ENCODE measurements at regions not wholly inside any gene's neighbourhood (a gene's known extent, or its start where the extent isn't known, plus 50 kb on each side); places are given as distances from the start of the nearest gene placed in this dataset.
A peak's percentile ranks its signal among the peaks of the same experiment; 100 is the strongest.

DNA sequence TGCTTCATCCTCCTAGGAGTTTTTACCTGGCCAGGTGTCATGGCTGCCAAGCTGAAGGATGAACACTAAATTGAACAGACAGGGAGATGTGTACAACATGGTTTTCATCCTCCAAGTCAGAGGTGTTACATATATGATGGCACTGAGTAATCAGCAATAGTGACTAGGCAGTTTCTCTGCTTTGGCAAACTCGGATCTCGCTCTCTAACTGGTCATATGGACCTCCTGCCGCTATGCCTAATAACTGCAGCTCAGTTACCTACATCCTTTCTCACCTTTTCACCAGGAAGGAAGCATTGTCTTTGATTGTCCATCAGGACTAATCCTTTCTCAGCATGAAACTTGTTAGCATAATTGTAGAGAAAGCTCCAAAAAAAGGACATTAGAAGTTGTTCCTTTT, 175.9 kb upstream of the PLSCR5 start:
- H3K9me2 ChIP-seq (ENCODE audit: insufficient read depth), result no peaks in the 10 kb centered on the region; the same call in 1 of the 2 replicates
- no peaks in the 10 kb centered on the region for H3K36me3 ChIP-seq (ENCODE audit: low read depth)
- TF ChIP-seq EZH2phosphoT487 (IDR thresholded peaks at IDR 0.05; ENCODE audit: insufficient read depth, low read depth) (no peak), EZH2 (IDR thresholded peaks at IDR 0.05; ENCODE audit: insufficient read depth, poor library complexity, severe bottlenecking) (no peak)
- WGBS, 2 experiments (ENCODE audit: low coverage in 1 of 2, low lambda C conversion rate in 2 of 2, missing lambda C conversion rate in 2 of 2), result 73 to 78% methylated on average over 3 of the region's 3 CpGs
- 0 out of 2 replicates have a peak overlapping the region, but pooled peaks have one; percentile 16 for H3K9ac ChIP-seq
- H2AFZ ChIP-seq, result peak overlapping the region; percentile 67
- DNase-seq, result peak; percentile 27
- peak overlapping the region; percentile 22; the same call in 1 of the 2 replicates for H3K4me3 ChIP-seq
- H3K4me2 ChIP-seq (ENCODE audit: unreplicated experiment), result no peak overlapping the region
- H3K27me3 ChIP-seq (replicated peaks; ENCODE audit: insufficient read depth), result no peaks in the 10 kb centered on the region
- peaks cover 11% of the 10 kb centered on the region; the same call in 1 of the 2 replicates for H3F3A ChIP-seq (ENCODE audit: insufficient read depth)
- H3K4me1 ChIP-seq (ENCODE audit: insufficient read depth), result peaks cover 44% of the 10 kb centered on the region
- H3K79me2 ChIP-seq (ENCODE audit: insufficient read depth), result no peaks in the 10 kb centered on the region
- H4K20me1 ChIP-seq (ENCODE audit: insufficient read depth), result no peaks in the 10 kb centered on the region
- in situ Hi-C loops (cut with MboI), result no loop called here
- H3K27ac ChIP-seq, result peak overlapping the region; percentile 63
- no peaks in the 10 kb centered on the region for H3K9me3 ChIP-seq (ENCODE audit: low read depth)

DNA sequence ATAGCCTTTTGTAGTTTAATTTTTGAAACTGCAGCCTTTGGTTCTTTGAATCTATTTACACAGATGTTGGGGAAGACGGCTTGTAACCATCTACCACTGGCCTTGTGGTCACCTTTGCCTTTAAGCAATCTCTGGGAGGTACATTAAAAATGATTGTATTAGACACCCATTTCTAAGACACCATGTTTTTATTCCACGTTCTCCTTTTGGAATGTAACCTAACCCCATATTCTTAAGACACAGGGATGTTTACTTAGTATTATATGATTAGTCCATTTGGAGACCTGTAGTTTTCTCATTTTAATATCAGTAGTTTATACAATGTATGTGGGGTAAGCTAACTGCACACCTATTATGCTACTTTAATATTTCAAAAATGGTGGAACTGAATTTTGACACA, 175.1 kb upstream of the PLSCR5 start:
- Histone ChIP-seq H4K20me1 (ENCODE audit: insufficient read depth) (no peaks in the 10 kb centered on the region), H3F3A (ENCODE audit: insufficient read depth) (peaks cover 11% of the 10 kb centered on the region; the same call in 1 of the 2 replicates), H3K79me2 (ENCODE audit: insufficient read depth) (no peaks in the 10 kb centered on the region), H3K4me3 (no peak overlapping the region), H3K9me2 (ENCODE audit: insufficient read depth) (no peaks in the 10 kb centered on the region; the same call in 1 of the 2 replicates), H3K9me3 (ENCODE audit: low read depth) (no peaks in the 10 kb centered on the region), H3K4me1 (ENCODE audit: insufficient read depth) (peaks cover 44% of the 10 kb centered on the region), H3K36me3 (ENCODE audit: low read depth) (no peaks in the 10 kb centered on the region), H3K4me2 (ENCODE audit: unreplicated experiment) (no peak overlapping the region), H3K27me3 (replicated peaks; ENCODE audit: insufficient read depth) (no peaks in the 10 kb centered on the region), H3K9ac (no peak overlapping the region), H2AFZ (peak overlapping the region; percentile 67), H3K27ac (no peak overlapping the region)
- DNase-seq, result no peak
- WGBS, 2 experiments (ENCODE audit: low coverage in 1 of 2, low lambda C conversion rate in 2 of 2, missing lambda C conversion rate in 2 of 2), result 64 to 84% methylated on average over 2 of the region's 2 CpGs
- TF ChIP-seq EZH2 (IDR thresholded peaks at IDR 0.05; ENCODE audit: insufficient read depth, poor library complexity, severe bottlenecking) (no peak), EZH2phosphoT487 (IDR thresholded peaks at IDR 0.05; ENCODE audit: insufficient read depth, low read depth) (no peak)
- in situ Hi-C loops (cut with MboI), result no loop called here

DNA sequence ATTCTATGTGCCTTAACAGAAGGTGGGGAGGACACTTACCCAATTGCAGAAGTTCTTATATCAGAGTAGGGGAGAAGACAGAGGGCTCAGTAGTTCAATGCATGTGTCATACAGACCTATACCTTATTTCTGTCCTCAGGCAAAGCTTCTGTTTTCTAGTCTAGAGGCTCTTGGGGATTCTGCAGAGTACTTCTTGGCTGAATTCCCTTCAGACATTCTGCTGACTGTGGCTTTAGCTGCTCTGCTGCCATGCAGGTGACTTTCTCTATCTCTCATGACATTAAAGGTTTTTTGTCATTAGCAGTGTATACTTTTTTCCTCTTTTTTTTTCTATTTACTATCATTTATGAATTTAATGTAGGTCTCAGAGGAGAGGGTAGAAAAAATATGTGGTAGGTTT, 172.8 kb upstream of the PLSCR5 start:
- Histone ChIP-seq H3K9ac (no peak overlapping the region), H3K4me3 (no peak overlapping the region), H4K20me1 (ENCODE audit: insufficient read depth) (no peaks in the 10 kb centered on the region), H3K79me2 (ENCODE audit: insufficient read depth) (no peaks in the 10 kb centered on the region), H3F3A (ENCODE audit: insufficient read depth) (peaks cover 11% of the 10 kb centered on the region; the same call in 1 of the 2 replicates), H3K9me2 (ENCODE audit: insufficient read depth) (no peaks in the 10 kb centered on the region; the same call in 1 of the 2 replicates), H3K4me1 (ENCODE audit: insufficient read depth) (peaks cover 35% of the 10 kb centered on the region), H3K4me2 (ENCODE audit: unreplicated experiment) (no peak overlapping the region), H3K36me3 (ENCODE audit: low read depth) (no peaks in the 10 kb centered on the region), H2AFZ (no peak overlapping the region), H3K9me3 (ENCODE audit: low read depth) (no peaks in the 10 kb centered on the region), H3K27me3 (replicated peaks; ENCODE audit: insufficient read depth) (no peaks in the 10 kb centered on the region), H3K27ac (no peak overlapping the region)
- no peak for TF ChIP-seq EZH2phosphoT487 (IDR thresholded peaks at IDR 0.05; ENCODE audit: insufficient read depth, low read depth)
- no peak for TF ChIP-seq EZH2 (IDR thresholded peaks at IDR 0.05; ENCODE audit: insufficient read depth, poor library complexity, severe bottlenecking)
- in situ Hi-C loops (cut with MboI), result no loop called here
- no peak for DNase-seq

DNA sequence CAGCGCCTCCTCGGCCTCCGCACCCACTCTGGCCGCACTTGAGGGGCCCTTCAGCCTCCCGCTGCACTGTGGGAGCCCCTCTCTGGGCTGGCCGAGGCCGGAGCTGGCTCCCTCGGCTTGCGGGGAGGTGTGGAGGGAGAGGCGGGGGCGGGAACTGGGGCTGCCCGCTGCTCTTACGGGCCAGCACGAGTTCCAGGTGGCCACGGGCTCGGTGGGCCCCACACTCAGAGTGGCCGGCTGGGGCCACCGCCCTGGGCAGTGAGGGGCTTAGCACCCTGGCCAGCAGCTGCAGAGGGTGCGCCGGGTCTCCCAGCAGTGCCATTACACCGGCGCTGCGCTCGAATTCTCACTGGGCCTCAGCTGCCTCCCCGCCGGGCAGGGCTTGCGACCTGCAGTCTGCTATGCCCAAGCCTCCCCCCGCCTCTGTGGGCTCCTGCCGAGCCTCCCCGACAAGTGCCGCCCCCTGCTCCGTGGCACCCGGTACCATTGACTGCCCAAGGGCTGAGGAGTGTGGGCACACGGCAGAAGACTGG, 167.1 kb upstream of the PLSCR5 start:
- TF ChIP-seq EZH2 (IDR thresholded peaks at IDR 0.05; ENCODE audit: insufficient read depth, poor library complexity, severe bottlenecking), result no peak
- TF ChIP-seq EZH2phosphoT487 (IDR thresholded peaks at IDR 0.05; ENCODE audit: insufficient read depth, low read depth), result no peak

More for the DNA sequence above, 167.1 kb upstream of the PLSCR5 start:
- Histone ChIP-seq H3K27me3 (replicated peaks; ENCODE audit: insufficient read depth) (no peaks in the 10 kb centered on the region), H3K36me3 (ENCODE audit: low read depth) (no peaks in the 10 kb centered on the region), H3K9me2 (ENCODE audit: insufficient read depth) (no peaks in the 10 kb centered on the region), H3K79me2 (ENCODE audit: insufficient read depth) (no peaks in the 10 kb centered on the region), H3K4me2 (ENCODE audit: unreplicated experiment) (no peak overlapping the region), H2AFZ (no peak overlapping the region), H3K9ac (no peak overlapping the region), H3K4me1 (ENCODE audit: insufficient read depth) (no peaks in the 10 kb centered on the region), H3K27ac (no peak overlapping the region), H4K20me1 (ENCODE audit: insufficient read depth) (no peaks in the 10 kb centered on the region), H3K9me3 (ENCODE audit: low read depth) (no peaks in the 10 kb centered on the region), H3F3A (ENCODE audit: insufficient read depth) (no peaks in the 10 kb centered on the region), H3K4me3 (no peak overlapping the region)
- 90 to 93% methylated on average over 25 to 34 of the region's 34 CpGs for WGBS, 2 experiments (ENCODE audit: low coverage in 1 of 2, low lambda C conversion rate in 2 of 2, missing lambda C conversion rate in 2 of 2)
- in situ Hi-C loops (cut with MboI), result no loop called here
- no peak for DNase-seq
